ENCODE measurements at regions not wholly inside any gene's neighbourhood (a gene's known extent, or its start where the extent isn't known, plus 50 kb on each side); places are given as distances from the start of the nearest gene placed in this dataset.
"Not testable (repeated sequence)": the region's sequence is repeated elsewhere in the genome, so short reads cannot be mapped to it uniquely, and the experiment has no call there.

DNA sequence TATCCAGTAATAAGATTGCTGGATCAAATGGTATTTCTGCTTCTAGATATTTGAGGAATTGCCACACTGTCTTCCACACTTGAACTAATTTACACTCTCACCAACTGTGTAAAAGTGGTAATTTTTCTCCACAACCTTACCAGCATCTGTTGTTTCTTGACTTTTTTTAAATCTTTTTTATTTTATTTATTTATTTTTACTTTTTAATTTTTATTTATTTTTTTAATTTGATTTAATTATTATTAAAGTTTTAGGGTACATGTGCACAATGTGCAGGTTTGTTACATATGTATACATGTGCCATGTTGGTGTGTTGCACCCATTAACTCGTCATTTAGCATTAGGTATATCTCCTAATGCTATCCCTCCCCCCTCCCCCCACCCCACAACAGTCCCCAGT is 765.9 kb upstream of the GJE1 start:
- TF ChIP-seq, protein P1, sequence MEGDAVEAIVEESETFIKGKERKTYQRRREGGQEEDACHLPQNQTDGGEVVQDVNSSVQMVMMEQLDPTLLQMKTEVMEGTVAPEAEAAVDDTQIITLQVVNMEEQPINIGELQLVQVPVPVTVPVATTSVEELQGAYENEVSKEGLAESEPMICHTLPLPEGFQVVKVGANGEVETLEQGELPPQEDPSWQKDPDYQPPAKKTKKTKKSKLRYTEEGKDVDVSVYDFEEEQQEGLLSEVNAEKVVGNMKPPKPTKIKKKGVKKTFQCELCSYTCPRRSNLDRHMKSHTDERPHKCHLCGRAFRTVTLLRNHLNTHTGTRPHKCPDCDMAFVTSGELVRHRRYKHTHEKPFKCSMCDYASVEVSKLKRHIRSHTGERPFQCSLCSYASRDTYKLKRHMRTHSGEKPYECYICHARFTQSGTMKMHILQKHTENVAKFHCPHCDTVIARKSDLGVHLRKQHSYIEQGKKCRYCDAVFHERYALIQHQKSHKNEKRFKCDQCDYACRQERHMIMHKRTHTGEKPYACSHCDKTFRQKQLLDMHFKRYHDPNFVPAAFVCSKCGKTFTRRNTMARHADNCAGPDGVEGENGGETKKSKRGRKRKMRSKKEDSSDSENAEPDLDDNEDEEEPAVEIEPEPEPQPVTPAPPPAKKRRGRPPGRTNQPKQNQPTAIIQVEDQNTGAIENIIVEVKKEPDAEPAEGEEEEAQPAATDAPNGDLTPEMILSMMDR (IDR thresholded peaks at IDR 0.05), result not testable (repeated sequence)
- TF ChIP-seq EZH2, EZH2phosphoT487 (IDR thresholded peaks at IDR 0.05): not testable (repeated sequence)
